CD1c-positive myeloid dendritic cell (primary cell): ENCODE measurements at regions not wholly inside any gene's neighbourhood (a gene's known extent, or its start where the extent isn't known, plus 50 kb on each side); places are given as distances from the start of the nearest gene placed in this dataset.
"Not testable (repeated sequence)": the region's sequence is repeated elsewhere in the genome, so short reads cannot be mapped to it uniquely, and the experiment has no call there.

Experiments used
- DNase-seq: peaks from one replicate; pipeline ENCODE4 v3.0.0-alpha.2; 2016; ENCODE audit errors: extremely low spot score

- no peak for DNase-seq
These were observed 440.4 kb downstream of the HINT1 start for GRCh38 chr5:130724658-130725057.

GRCh38 chr5:130720355-130720754 lies 444.7 kb downstream of the HINT1 start:
- no peak for DNase-seq

GRCh38 chr5:130715541-130715940 lies 449.5 kb downstream of the HINT1 start:
- no peak for DNase-seq

DNA sequence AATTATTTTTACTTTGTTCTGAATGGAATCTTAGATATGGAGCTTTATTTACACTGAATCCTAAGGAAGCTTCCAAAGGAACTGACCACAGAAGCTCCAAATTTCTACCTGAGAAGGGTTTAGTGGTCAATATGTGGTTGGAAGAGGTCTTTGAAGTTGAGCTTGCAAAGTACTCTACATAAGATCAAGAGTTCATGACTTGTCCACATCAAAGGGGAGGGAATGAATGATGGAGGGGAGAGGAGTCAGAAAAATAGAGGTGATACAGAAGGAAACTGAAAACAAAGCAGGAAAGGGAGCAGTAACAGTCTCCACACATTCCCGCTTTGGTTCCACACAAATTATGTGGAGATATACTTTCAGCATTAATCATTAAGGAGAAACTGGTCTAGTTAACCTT lies 450.9 kb downstream of the HINT1 start:
- DNase-seq = no peak

- DNase-seq = no peak
These were observed 452.7 kb downstream of the HINT1 start for GRCh38 chr5:130712324-130712723.

GRCh38 chr5:130710596-130710995 lies 454.5 kb downstream of the HINT1 start:
- no peak for DNase-seq

GRCh38 chr5:130708754-130709153 lies 456.3 kb downstream of the HINT1 start:
- DNase-seq = no peak

- no peak for DNase-seq
These were observed 458.4 kb downstream of the HINT1 start for GRCh38 chr5:130706696-130707095.

- no peak for DNase-seq
These were observed 459.7 kb downstream of the HINT1 start for GRCh38 chr5:130705368-130705767.

- no peak for DNase-seq
These were observed 471.5 kb downstream of the HINT1 start for GRCh38 chr5:130693509-130693908.

- DNase-seq = no peak
These were observed 472.3 kb downstream of the HINT1 start for GRCh38 chr5:130692770-130693169.

GRCh38 chr5:130689831-130690230 lies 475.2 kb downstream of the HINT1 start:
- no peak for DNase-seq

DNA sequence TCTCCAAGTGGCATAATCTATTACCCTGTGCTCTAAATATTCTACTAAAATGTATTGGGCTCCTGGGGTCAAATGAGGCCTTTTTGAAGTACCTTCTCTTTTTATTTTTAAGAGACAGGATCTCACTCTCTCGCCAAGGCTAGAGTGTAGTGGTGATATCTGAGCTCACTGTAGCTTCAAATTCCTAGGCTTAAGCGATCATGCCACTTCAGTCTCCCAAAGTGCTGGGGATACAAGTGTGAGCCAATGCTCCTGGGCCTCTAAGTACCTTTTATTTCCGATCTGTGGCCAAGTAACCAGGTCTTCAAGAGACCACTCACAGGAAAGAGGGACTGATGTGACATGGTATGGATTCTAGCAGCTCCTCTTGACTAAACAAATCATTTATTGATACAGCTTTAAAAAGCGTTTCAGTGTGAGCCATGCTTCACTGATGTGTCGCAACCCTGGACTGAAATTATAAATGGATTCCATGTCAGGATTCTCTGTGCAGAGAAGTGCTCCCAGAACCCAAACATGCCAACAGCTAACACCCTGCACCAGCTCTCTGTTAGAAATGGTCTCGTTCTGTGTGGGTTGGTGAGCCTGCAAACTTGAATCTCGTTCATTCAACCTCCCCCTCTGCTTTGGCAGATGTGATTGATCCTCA lies 477.8 kb downstream of the HINT1 start:
- no peak for DNase-seq

DNA sequence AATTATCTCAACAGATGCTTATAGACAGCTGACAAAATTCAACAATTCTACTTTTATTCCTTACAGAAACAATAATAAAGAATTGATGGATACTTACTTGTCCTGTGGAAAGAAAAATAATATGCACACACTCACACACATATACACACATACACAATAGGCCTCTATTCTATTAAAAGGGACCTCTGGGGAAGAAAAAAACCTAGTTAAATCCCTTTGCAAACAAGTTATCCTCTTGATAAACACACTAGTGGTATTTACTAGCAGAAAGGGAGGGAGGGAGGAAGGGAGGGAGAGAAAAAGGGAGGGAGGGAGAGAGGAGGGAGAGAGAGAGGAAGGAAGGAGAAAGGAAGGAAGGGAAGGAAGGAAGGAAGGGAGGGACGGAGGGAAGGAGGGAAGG lies 486.4 kb downstream of the HINT1 start:
- DNase-seq = no peak

- no peak for DNase-seq
These were observed 498.6 kb downstream of the HINT1 start for GRCh38 chr5:130666462-130666861.

DNA sequence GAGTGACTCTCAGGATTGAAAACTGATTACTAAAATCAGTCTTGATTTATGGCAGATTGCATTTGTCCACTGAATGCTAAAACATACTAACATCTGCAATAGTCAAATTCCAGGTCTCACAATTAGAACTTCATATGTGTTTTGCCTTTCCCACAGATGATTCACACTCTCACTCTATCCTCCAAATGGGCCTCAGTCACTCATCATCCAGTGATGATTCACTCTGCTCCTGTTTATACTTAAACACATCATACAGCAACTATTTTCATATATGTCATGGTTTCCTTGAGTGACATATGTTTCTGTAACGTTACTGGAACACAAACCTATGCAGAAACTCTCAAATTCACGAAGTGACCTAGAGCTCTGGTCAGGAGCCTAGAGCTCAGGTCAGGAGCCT lies 512.9 kb downstream of the HINT1 start:
- DNase-seq = no peak

GRCh38 chr5:130651440-130651839 lies 513.6 kb downstream of the HINT1 start:
- no peak for DNase-seq

DNA sequence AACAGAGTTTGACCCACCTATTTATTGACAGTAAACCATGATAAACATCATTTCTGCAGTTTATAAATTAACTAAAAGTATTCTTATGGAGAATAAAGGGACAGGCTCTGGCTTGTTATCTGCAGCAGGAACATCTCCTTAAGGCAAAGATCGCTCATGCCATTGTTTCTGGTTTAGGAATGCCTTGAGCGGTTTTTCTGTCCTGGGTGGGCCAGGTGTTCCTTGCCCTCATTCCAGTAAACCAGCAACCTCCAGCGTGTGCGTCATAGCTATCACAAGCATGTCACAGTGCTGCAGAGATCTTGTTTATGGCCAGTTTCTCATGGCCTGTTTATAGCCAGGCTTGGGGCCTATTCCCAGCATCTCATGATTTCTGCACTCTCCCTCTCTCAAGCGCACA lies 521.7 kb downstream of the HINT1 start:
- DNase-seq = no peak

GRCh38 chr5:130642461-130642860 lies 522.6 kb downstream of the HINT1 start:
- DNase-seq = no peak

- DNase-seq = no peak
These were observed 537.9 kb downstream of the HINT1 start for GRCh38 chr5:130627145-130627544.

GRCh38 chr5:130624805-130625204 lies 540.3 kb downstream of the HINT1 start:
- no peak for DNase-seq

DNA sequence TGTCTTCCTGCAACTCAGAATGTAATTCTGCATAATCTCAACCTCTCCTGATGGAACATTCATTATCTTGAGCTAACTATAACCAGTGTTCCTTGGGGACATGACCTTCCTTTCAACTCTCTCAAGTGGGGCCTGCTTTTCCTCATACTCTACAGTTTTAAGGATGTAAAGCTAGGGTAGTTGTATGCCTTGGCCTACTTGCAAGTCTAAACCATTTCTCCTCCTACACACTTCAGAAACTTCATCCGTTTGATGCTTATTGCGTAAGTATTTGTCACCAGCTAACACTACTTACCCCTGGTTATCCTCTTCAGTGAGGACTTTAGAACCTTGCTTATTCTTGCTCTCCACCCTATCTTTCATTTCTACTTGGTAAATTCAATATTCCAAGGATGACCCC lies 548.9 kb downstream of the HINT1 start:
- no peak for DNase-seq

GRCh38 chr5:130605234-130605633 lies 559.8 kb downstream of the HINT1 start:
- no peak for DNase-seq

GRCh38 chr5:130596647-130597046 lies 568.4 kb downstream of the HINT1 start:
- not testable (repeated sequence) for DNase-seq
